ENCODE measurements at regions not wholly inside any gene's neighbourhood (a gene's known extent, or its start where the extent isn't known, plus 50 kb on each side); places are given as distances from the start of the nearest gene placed in this dataset.

- POLR2A ChIA-PET (ENCODE audit: unreplicated experiment) = no interaction called here
- intact Hi-C loops (cut with micrococcal nuclease) = no loop called here
Observed at GRCh38 chr4:11053601-11054220, 369.1 kb upstream of the CLNK start.

More at GRCh38 chr4:11053601-11054220, 369.1 kb upstream of the CLNK start:
- Histone ChIP-seq H2AK5ac (ENCODE audit: low read depth, low read length) (no peak overlapping the region), H3K36me3 (ENCODE audit: control insufficient read depth, insufficient read depth, low read length) (no peaks in the 10 kb centered on the region), H3K79me1 (ENCODE audit: low read depth in 1 of 2, low read length in 2 of 2) (no peaks in the 10 kb centered on the region), H3K27ac (ENCODE audit: insufficient read depth, low read length) (no peak overlapping the region), H3K9me1 (ENCODE audit: insufficient read depth, low read length) (no peaks in the 10 kb centered on the region), H4K8ac (ENCODE audit: low read depth in 2 of 2, low read length in 2 of 2) (no peak overlapping the region), H3K4me2 (ENCODE audit: low read depth, low read length) (no peak overlapping the region), H3K4ac (ENCODE audit: low read depth, low read length) (no peak overlapping the region), H3K23ac (ENCODE audit: low read depth, low read length) (no peak overlapping the region), H2BK20ac (ENCODE audit: low read depth, low read length) (no peak overlapping the region), H3K4me3 (ENCODE audit: insufficient read depth, low read depth, low read length) (no peak overlapping the region), H2BK5ac (ENCODE audit: low read depth, low read length, poor library complexity, severe bottlenecking) (no peak overlapping the region), H2BK120ac (ENCODE audit: low read depth, low read length) (no peak overlapping the region), H4K20me1 (ENCODE audit: insufficient read depth, low read length) (no peaks in the 10 kb centered on the region), H2BK15ac (ENCODE audit: low read depth, low read length) (no peak overlapping the region), H3K9me3 (ENCODE audit: control insufficient read depth, insufficient read depth, low read length) (peaks cover 11% of the 10 kb centered on the region), H3K27me3 (ENCODE audit: control insufficient read depth, insufficient read depth, low read length) (no peaks in the 10 kb centered on the region), H3K18ac (ENCODE audit: low read depth, low read length) (no peak overlapping the region), H3K4me1 (ENCODE audit: control insufficient read depth, insufficient read depth, low read length) (no peaks in the 10 kb centered on the region), H4K91ac (ENCODE audit: insufficient read depth, low read depth, low read length) (no peak overlapping the region), H2AFZ (replicated peaks; ENCODE audit: low read length, poor library complexity) (no peak overlapping the region), H2AK9ac (replicated peaks; ENCODE audit: low read depth, low read length, poor library complexity) (no peak overlapping the region), H3K56ac (ENCODE audit: extremely low read depth, insufficient read depth, low read length) (no peak overlapping the region), H4K5ac (ENCODE audit: low read depth, low read length) (no peak overlapping the region), H3K9ac (ENCODE audit: low read depth, low read length) (no peak overlapping the region), H3K14ac (replicated peaks; ENCODE audit: low read depth, low read length) (no peak overlapping the region)
- dilution Hi-C loops (cut with HindIII; ENCODE audit: low sequenced_read_pairs, unreplicated experiment) (no loop called here), in situ Hi-C loops (cut with MboI; ENCODE audit: low sequenced_read_pairs) (no loop called here)
- TF ChIP-seq RCOR1 (IDR thresholded peaks at IDR 0.05; ENCODE audit: insufficient replicate concordance, low read length) = no peak
- TF ChIP-seq RFX5 (IDR thresholded peaks at IDR 0.05; ENCODE audit: low read depth, low read length) = no peak
- TF ChIP-seq MAFK (IDR thresholded peaks at IDR 0.05; ENCODE audit: low read depth, low read length) = no peak
- TF ChIP-seq POLR2A (IDR thresholded peaks at IDR 0.05; ENCODE audit: low read depth, low read length) = no peak
- no peak for TF ChIP-seq RAD21 (IDR thresholded peaks at IDR 0.05; ENCODE audit: low read length)
- TF ChIP-seq NFE2L2 (IDR thresholded peaks at IDR 0.05; ENCODE audit: low read depth, low read length) = no peak
- no peak for TF ChIP-seq CEBPB (IDR thresholded peaks at IDR 0.05; ENCODE audit: low read depth, low read length)
- no peak for TF ChIP-seq CTCF (conservative IDR thresholded peaks at IDR 0.05; ENCODE audit: low read depth, low read length)
- no peak for TF ChIP-seq USF2 (IDR thresholded peaks at IDR 0.05; ENCODE audit: low read depth, low read length)
- no peak for TF ChIP-seq SMC3 (IDR thresholded peaks at IDR 0.05; ENCODE audit: low read depth, low read length)
- no peak for TF ChIP-seq MXI1 (IDR thresholded peaks at IDR 0.05; ENCODE audit: borderline replicate concordance, low read depth, low read length)
- TF ChIP-seq CHD1 (IDR thresholded peaks at IDR 0.05; ENCODE audit: low read depth, low read length) = no peak
- no peak for TF ChIP-seq FOS (IDR thresholded peaks at IDR 0.05; ENCODE audit: low read depth, low read length)
- DNase-seq = no peak
- no CpG with 5 or more reads among the region's 5 CpGs for WGBS, 2 experiments (ENCODE audit: extremely low coverage in 2 of 2, insufficient read length in 1 of 2)
- CTCF ChIA-PET = interaction anchor here (0.5 kb wide), 1 partner anchor 499 kb away, joined by 3 read pairs; no protein-coding TSS in a partner anchor
- no TSS peak for BruUV-seq (replicated peaks)
- no peak for ATAC-seq (ENCODE audit: low read depth)

All from IMR-90 (cell line).